Stimulated activated CD8-positive, alpha-beta memory T cell treated with anti-CD3 and anti-CD28 coated beads, Interleukin-2, amount 100 ng/mL, for 1 hour (primary cell): ENCODE measurements at regions not wholly inside any gene's neighbourhood (a gene's known extent, or its start where the extent isn't known, plus 50 kb on each side); places are given as distances from the start of the nearest gene placed in this dataset.
"Not testable (repeated sequence)": the region's sequence is repeated elsewhere in the genome, so short reads cannot be mapped to it uniquely, and the experiment has no call there.

Source experiments
- DNase-seq, 2 donors: peaks; one replicate each; pipeline ENCODE4 v3.0.0-alpha.2; 2020; ENCODE audit warnings: low read depth in 2 of 2

DNA sequence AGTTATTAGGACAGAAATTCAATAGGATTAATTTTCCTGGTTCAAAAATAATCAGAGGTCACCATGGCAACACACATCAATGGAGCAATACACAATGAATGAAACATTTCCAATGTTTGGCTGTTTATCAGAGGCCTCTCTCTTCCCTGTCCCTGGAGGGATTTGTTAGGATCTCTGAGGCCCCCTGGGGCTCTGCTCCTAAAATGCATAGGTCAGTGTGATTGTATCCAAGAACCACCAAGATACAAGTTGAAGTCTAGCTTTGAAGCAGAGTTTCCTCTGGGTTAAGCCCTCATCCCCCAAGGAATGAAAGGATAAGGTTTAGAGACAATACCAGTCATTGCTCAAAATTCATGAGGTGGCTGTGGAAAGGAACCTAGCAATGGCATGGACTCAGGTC is 561.2 kb upstream of the C16orf82 start:
- DNase-seq = no peak

DNA sequence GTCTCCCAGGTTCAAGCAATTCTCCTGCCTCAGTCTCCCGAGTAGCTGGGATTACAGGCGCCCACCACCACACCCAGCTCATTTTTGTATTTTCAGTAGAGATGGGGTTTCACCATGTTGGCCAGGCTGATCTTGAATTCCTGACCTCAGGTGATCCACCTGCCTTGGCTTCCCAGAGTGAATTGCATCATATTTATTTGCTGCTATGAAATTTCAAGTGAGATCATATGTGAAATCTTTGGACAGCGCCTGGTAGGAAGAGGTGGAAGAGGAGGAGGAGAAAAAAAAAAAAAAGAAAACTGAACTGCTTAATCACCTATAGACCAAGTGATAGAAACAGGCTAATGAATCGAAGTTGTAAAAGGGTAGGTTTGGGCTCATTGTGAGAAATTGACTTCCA is 557.8 kb upstream of the C16orf82 start:
- DNase-seq = not testable (repeated sequence)

DNA sequence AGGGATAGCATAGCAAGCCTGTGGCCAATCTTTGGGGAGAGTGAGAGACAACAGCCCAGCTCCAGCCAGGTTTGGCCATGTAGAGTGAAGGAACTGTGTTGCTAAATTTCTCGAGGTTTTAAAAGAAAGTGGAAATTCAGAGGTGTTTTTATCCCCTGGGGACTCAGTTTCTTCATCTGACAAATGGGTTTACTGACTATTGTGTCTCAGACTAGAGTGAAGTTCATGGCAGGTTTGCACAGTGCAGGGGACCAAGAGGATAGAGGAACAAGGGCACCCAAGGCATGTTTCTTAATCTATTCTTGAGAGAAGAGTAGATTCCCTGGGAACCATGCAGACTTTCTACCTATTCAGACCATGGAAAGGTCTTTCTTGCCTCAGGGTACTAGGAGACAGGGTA is 555.8 kb upstream of the C16orf82 start:
- no peak for DNase-seq

DNA sequence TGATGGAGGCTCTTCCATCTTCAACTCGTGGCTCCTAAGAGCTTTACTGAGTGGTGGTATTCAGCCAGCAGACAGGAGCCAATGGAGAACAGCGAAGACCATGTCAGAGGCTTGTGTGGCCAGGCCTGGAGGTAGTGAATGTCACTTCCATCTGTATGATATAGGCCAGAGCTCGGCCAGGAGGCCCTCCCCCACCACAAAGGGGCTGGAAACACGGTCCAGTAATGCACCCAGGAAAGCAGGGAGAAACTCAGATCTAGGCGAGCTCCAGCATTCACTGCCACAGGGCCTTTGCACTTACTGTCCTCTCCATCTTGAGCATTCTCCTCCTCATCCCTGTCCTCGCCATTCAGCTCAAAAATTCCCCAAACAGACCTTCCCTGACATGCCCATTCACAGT is 555.3 kb upstream of the C16orf82 start:
- DNase-seq = no peak

DNA sequence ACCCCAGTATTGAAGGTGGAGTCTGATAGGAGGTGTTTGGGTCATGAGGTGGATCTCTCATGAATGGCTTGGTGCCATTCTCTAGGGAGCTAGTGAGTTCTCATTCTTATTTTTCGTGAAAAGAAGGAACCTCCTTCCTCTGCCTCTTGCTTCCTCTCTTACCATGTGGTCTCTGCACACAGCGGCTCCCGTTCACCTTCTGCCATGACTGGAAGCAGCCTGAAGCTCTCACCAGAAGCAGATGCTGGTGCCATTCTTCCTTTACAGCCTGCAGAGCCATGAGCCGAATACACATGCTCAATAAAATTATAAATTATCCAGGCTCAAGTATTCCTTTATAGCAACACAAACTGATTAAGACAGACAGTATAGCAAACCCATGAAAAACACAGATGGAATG is 545.1 kb upstream of the C16orf82 start:
- no peak for DNase-seq

DNA sequence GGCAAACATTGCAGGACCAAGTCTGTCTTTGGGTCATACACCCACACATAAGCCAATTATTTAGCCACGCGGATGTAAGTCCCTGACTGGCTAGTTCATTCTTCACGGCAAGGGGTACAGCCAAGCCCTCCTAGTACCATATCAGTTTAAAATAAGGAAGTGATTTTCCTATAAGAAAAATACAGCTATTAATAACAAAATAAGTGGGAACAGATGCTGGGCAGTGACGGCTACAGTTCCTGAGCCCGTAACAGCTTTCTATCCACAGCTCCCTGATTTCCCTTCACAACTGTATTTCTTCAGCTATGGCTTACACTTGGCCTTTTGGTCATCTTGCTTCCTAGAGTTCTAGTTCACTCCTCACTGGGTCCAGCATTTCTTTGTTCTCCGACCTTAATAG is 542.4 kb upstream of the C16orf82 start:
- DNase-seq = no peak

DNA sequence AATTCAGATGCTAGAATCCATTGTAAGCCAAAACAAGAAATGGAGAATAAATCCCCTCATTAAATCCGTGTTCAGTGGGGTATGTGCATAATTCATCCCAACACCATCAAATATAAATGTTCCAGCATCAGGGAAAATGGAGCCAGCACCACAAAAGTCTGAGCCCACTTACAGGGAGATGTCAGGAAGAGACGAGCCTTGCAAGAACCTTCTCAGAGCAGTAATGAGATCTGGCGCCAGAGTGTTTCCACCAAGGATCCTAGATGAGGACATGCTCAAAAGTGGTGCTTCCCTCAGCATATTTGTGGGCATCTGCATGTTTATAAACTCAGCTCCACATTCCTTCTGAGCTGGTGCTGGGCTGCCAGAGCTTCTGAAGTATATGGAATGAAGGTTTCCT is 541.9 kb upstream of the C16orf82 start:
- DNase-seq = no peak

DNA sequence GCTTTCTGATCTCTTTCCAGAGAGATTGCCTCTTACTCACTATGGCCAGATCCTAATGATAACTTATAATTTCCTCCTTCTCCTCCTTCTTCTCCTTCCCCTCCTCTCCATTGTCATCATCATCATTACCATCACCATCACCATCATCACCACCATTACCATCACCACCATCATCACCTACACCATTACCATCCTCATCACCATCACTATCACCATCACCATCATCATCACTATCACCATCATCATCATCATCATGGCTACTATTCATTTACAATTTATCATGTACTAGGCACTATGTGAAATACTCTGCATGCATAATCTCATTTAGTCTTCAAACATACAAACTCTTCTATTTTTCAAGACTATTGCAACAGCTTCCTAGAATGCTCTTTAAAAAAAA is 540.9 kb upstream of the C16orf82 start:
- no peak for DNase-seq

DNA sequence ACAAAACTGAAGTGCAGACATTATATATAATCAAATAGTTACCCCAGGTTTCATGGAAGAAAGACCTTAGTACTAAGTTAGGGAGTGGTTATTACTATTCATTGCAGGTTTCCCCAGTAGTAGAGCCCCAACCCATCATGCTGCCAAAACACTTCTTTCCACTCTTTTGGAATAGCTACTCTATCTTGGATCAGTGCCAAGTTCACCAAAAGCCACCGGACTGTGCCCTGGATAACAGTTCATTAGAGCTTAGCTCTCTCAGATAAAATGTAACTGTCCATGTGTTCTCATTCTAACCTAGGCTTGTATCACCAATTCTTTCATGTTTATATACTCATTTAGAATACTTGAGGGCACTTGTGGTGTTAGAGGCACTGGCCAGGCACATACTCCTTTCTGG is 540.1 kb upstream of the C16orf82 start:
- no peak for DNase-seq

DNA sequence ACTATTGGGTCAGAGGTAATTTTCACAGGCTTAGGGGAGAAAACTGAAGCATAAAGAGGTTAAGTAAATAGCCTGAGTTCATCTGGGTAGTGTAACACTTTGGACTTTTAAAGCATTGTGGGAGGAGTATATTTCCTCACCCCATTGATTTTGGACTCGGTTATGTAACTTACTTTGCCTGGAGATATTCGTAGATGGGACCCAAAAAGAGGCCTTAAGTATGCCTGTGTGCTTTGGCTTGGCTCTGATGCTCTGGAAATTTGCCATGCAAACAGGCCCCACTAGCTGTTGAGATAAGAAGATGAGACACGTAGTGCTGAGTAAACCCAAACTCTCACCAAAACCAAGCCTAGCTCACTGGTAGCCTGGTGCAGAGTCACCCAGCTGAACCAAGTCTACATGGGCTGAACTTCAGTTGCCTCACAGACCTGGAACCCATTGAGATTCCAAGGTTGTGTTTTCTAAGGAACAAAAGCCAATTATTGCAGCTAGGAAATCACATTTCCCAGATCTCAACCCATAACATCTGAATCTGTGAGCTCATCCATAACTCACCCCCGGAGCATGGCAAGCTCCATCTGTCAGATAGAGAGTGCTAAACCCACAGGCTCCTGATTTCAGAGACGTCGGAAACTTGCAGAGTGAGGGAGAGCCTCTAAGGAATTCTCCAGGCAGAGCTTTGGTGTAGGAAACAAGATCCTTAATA is 536.0 kb upstream of the C16orf82 start:
- no peak for DNase-seq

DNA sequence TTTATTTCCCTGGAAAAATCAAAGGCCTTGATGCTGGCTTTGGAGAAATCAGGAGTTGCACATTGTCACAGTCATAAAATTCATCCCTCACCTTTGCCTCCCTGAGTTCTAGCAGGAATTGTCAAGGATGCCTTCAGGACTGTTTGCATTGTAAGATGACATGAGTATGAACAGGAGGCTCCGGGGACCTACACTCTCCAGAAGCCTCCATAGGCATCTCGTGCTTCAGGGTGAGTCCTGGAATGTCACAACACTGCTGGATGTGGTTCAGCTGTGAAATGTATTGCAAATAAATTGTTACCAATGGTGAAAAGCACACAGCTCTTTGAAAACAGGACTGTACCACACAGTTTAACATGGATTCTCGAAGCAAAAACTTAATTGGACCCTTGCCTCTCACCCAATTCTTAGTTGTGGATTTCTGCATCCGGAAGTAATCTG is 535.4 kb upstream of the C16orf82 start:
- no peak for DNase-seq

DNA sequence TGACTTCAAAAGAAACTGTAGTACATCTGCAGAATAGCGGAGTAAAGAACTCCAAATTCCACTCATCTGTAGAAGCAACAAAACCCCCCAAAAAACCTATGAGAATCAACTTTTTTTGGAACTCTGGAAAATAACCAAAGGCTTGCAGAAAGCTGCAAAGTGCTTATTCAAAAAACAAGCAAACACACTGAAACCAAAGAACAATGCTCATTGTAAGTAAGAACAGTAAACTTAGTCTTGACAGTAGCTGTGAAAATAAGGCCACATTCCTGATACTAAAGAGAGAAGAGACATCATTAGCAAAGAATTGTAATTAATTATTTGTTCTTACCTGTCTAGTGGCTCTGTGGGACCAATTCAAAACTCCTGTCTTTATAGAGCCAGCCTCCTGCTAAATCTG is 534.3 kb upstream of the C16orf82 start:
- no peak for DNase-seq

DNA sequence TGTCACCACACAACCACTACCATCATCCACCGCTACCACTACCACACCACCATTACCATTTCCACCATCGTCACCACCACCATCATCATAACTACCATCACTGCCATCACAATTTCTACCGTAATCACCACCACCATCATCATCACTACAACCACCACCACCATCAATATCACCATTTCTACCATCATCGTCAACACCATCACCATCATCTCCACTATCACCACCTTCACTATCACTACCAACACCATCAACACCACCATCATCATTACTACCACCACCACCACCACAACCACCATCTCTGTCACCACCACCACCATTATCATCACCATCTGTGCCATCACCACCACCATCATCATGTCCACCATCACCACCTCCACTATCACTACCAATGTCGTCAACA is 524.5 kb upstream of the C16orf82 start:
- DNase-seq = no peak

DNA sequence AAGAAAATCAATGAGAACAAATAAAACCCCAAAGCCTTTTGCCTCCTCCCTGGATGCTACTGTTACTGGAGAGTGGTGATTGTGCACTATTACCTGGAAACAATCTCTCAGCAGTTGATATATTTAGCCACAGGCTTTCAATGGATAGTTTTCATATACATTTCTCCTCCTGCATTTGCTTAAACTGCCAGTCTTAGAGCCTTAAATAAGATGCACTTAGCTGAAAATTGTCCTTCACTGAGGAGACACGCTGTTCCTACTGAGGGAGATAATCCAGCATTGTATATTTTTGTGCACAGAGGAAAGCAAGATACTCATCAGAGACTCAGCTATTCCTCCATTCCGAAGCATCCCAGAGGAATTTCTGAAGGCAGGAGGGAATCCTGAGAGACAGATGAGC is 520.2 kb upstream of the C16orf82 start:
- DNase-seq = no peak

DNA sequence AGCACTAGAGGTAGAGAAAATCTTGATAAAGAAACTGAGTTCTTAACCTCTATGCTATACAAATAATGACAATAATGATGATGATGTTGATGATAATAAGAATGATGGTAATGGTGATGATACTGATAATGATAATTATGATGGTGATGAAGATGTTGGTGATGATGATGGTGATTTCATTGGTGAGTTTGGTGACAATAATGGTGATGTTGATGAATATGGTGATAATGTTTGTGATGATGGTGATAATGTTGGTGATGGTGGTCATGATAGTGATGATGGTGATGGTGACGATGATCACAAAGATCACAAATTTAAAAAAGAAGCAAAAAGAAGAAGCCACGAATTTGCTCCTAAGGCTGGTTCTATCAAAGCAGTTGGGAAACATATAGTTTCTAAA is 519.0 kb upstream of the C16orf82 start:
- DNase-seq = no peak

DNA sequence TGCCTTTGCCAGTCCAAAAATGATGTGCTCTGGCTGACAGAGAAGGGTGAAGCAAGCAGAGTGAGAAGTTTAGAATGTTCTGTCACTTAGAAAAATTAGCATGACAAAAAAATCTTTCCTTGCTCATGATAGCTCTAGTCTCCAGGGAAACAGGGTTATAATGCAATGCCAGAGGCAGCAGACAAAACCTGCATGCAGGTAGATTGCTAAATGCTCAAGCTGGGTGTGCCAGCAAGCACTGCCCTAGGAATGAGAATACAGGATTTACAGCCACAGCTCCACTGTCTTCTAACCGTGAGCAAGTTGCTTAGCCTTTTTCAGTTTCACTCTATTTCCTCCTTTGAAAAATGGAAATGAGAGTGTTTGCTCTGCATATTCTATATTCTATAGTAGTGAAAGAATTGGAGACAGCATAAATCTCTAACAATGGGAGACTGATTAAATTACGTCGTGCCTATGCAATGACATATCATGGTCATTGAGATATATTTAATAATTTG is 516.6 kb upstream of the C16orf82 start:
- DNase-seq = no peak

DNA sequence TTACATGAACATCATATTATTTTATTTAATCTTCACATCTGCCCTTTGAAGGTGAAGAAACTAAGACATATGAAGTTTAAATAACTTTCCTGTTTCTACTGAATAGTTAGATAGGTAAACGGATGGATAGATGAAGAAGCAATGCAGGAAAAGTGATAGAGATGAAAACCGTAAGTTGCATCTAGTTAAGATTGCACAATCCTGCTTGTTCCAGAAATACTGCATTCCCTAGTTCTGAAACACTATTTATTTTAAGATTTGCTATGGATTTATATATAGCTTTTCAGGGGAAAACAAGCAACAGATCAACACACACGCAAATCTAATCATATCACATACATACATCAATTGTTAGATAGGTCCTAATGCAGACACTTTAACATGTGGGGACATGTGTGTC is 512.7 kb upstream of the C16orf82 start:
- DNase-seq = no peak

DNA sequence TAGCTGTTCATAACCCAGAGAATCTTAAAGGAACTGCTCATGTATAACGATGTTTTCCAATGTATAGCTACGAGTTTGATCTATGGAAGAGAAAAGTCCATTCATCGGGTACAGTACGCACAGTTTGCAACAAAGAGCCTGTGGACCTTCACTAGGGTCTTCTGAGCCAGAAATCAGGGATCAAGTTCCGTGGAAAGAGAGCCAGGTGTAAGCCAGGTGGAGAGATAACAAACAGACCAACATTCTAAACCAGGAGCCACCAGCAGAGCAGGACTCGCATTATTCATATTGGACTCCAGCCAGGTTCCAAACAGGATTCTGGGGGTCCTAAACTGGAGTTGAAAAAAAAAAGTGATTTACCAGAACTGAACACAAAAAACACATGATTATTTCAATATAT is 505.4 kb upstream of the C16orf82 start:
- no peak for DNase-seq

DNA sequence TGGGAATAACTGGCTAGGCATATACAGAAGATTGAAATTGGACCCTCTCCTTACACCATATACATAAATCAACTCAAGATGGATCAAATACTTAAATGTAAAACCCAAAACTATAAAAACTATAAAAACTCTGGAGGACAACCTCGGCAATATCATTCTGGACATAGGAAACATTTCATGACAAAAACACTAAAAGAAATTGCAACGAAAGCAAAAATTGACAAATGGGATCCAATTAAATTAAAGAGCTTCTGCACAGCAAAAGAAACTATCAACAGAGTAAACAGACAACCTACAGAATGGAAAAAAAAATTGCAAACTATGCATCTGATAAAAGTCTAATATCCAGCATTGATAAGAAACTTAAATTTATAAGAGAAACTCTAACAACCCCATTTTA is 503.7 kb upstream of the C16orf82 start:
- DNase-seq = no peak

DNA sequence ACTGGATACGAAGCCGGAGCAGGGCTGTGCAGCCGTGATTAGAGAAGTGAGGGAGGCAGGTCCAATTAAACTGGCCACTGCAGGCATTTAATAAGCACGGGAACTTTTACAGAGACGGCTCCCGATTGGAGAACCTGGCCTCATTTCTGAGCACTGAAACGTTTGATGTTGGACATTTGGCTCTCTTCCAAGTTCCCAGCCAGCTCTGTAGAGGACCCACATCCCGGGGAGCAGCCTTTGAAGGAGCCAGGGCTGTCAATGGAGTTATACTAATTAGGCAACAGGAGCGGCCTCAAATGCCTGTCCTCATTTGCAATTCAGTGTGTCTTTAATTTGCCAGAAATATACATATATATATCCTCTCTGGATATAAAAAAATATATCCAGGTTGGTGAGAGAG is 499.4 kb upstream of the C16orf82 start:
- no peak for DNase-seq

DNA sequence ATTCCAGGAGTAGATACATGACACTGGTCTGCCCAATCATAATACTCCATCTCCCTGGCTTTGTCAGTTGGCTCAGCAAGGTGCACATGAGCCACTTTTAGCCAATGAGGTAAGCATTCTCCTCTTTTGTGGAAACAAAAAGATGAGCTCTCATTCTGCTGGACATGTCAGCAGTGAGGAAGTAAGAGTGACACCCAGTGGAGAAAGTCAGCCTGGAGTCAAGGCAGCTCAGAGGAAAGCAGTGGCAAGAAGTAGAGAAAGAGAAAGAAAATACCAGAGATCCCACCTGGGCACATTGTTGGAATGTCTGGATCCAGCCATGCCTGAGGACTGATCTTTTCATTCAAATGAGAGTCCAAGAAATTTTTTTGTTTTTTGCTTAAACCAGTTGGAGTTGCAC is 496.9 kb upstream of the C16orf82 start:
- DNase-seq = no peak

DNA sequence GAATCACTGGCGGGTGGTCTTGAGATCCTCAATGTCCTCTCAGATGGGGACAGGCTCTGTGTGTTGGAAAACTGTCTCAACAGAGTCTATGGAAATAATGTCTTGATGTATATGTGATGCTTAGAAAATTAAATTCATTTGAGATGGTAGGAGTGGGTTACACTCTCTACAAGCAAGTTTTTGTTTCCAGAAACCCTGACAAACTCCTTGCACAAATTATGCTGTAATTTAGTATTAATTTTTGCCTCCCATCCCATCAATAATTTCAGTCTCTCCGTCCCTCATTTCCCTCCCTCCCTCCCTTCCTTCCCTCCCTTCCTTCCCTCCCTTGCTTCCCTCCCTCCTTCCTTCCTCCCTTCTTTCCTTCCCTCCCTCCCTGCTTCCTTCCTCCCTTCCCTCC is 488.0 kb upstream of the C16orf82 start:
- no peak for DNase-seq

DNA sequence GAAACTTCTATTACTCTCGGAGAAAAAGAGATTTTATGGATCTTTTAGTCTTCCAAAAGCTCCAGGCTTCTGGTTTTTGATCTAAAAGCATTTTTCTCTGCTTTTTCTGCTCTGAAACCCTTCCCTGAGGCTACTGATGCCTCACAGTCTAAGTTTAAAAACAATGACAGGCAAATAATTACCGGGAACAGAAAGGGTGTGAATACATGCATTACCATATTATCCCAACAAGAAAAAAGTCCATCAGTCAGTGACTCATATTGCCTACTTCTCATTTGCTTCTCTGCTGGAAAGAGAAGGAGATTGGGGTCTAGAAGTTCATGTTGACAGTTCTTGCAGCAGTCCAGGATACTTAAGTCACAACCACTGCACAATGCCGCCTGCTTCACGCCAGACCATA is 482.9 kb upstream of the C16orf82 start:
- DNase-seq = no peak

DNA sequence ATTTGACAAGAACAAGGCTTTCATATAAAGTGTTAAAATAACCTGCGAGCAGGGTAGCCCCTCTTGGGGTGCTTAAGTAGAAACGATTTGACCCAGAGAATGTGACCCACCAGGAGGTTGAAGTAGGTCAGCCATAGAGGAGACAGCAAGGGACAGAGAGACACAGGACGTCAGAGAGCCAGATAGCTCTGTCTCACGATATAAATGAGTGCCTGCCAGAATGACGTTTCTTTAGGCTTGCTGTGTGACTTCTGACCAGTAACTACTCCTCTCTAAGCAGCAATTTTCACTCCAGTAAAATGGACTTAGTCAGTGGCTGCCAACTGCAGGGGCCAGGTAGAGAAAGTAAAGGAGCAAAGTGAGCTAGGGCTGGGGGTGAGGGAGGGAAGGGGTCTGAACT is 473.0 kb upstream of the C16orf82 start:
- DNase-seq = no peak
